ENCODE measurements at regions not wholly inside any gene's neighbourhood (a gene's known extent, or its start where the extent isn't known, plus 50 kb on each side); places are given as distances from the start of the nearest gene placed in this dataset.
"Not testable (repeated sequence)": the region's sequence is repeated elsewhere in the genome, so short reads cannot be mapped to it uniquely, and the experiment has no call there.

GRCh38 chr19:13712767-13713201 lies 51.5 kb upstream of the MRI1 start:
- H3K4me1 Mint-ChIP-seq = peaks cover 0 to 2% (median 0%) of the 10 kb centered on the region in 3 donors
- H3K9me3 Mint-ChIP-seq = peaks cover 0 to 12% (median 10%) of the 10 kb centered on the region in 3 donors
- H3K36me3 Mint-ChIP-seq = no peaks in the 10 kb centered on the region
- no peak overlapping the region for H3K27ac Mint-ChIP-seq
- H3K27me3 Mint-ChIP-seq = peaks cover 17% of the 10 kb centered on the region
- H3K4me3 Mint-ChIP-seq = no peak overlapping the region

GRCh38 chr19:13707915-13708314 lies 56.4 kb upstream of the MRI1 start:
- Mint-ChIP-seq H3K27ac (no peak overlapping the region), H3K36me3 (no peaks in the 10 kb centered on the region), H3K4me1 (no peaks in the 10 kb centered on the region), H3K9me3 (peaks cover 0 to 6% (median 5%) of the 10 kb centered on the region in 3 donors), H3K4me3 (no peak overlapping the region), H3K27me3 (peaks cover 13% of the 10 kb centered on the region)

DNA sequence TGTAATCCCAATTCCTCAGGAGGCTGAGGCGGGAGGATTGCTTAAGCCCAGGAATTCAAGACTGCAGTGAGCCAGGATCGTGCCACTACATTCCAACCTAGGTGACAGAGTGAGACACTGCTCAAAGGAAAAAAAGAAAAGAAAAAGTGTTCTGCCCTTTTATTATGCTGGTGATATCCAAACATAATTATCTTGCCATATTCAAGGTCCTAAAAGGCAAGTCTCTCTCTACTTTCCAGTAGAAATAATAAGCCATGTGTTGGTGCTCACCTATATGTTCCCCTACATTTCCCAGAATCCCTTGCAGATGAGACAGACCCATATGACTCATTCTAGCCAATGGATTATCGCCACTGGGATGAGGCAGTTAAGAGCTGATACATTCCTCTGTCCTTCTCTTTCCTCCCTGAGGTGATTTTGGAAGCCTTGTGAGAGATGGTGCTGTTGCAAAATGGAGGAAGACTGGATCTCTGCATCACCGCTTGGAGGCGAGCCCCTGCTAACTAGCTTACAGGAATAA lies 58.3 kb upstream of the MRI1 start:
- H3K36me3 Mint-ChIP-seq = peaks cover 2% of the 10 kb centered on the region
- no peak overlapping the region for H3K27ac Mint-ChIP-seq
- peaks cover 18% of the 10 kb centered on the region for H3K27me3 Mint-ChIP-seq
- H3K4me1 Mint-ChIP-seq = no peaks in the 10 kb centered on the region
- H3K4me3 Mint-ChIP-seq = no peak overlapping the region
- peaks cover 0 to 11% (median 5%) of the 10 kb centered on the region in 3 donors for H3K9me3 Mint-ChIP-seq

DNA sequence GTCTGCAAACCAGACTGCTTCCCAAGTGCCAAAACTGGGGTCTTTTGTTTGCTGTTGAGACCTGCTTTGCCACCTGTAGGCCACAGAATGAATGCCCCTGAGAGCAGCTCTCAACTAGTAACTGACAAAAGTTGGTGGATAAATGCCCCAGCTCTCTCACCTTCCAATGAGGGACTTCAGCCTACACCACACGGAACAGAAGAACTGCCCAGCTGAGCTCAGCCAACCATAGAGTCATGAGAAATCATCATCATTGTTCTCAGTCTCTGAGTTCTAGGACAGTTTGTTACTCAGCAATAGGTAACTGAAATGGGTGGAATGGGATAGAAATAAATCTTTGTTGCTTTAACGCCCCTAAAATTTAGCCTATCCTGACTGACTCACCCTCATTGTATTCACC lies 59.1 kb upstream of the MRI1 start:
- no peak overlapping the region for H3K27ac Mint-ChIP-seq
- H3K4me3 Mint-ChIP-seq = no peak overlapping the region

DNA sequence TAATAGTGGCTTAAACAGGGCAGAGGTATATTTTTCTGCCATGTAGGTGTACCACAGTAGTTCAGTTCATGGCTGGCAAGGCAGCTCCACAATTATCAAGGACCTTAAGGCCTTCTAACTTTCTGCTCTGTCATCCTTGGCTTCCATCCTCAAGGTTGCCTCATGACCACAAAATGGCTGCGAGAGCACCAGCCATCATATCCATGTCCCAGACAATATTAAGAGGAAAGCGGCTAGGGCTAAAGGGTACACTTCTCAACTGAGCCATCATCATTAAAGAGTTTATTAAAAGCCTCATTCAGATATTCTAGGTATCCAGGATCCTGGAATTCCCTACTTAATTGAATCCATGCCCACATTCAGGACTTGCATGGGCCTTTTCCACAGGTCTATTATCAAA lies 62.7 kb upstream of the MRI1 start:
- Mint-ChIP-seq H3K9me3 (peaks cover 0 to 11% (median 5%) of the 10 kb centered on the region in 3 donors), H3K36me3 (peaks cover 2% of the 10 kb centered on the region), H3K27me3 (peaks cover 19% of the 10 kb centered on the region), H3K4me1 (no peaks in the 10 kb centered on the region), H3K4me3 (no peak overlapping the region), H3K27ac (no peak overlapping the region)

More for the DNA sequence above, 59.1 kb upstream of the MRI1 start:
- Mint-ChIP-seq H3K9me3 (peaks cover 0 to 11% (median 5%) of the 10 kb centered on the region in 3 donors), H3K36me3 (peaks cover 2% of the 10 kb centered on the region), H3K4me1 (no peaks in the 10 kb centered on the region), H3K27me3 (peaks cover 19% of the 10 kb centered on the region)

DNA sequence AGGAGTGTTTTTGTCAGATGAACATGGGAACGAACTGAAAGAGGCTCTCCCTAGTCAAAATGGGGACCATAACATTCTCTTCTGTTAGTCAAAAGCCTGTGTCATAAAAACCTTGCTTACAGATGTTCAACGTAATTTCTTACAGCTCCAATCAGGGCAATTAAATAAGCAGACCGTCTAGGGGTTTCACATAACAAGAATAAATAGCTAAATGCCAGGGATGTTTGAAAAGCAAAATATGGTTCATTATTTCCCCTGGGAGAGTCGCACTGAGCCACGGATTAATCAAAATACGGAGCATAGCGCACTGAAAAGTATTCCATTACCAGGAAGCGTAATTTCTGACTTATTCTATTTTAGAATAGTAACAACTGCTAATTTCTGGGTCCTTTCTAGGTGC lies 63.7 kb upstream of the MRI1 start:
- no peak overlapping the region for H3K4me3 Mint-ChIP-seq
- H3K9me3 Mint-ChIP-seq = peaks cover 0 to 5% (median 0%) of the 10 kb centered on the region in 3 donors
- H3K4me1 Mint-ChIP-seq = no peaks in the 10 kb centered on the region
- peaks cover 17% of the 10 kb centered on the region for H3K27me3 Mint-ChIP-seq
- H3K36me3 Mint-ChIP-seq = peaks cover 2% of the 10 kb centered on the region
- H3K27ac Mint-ChIP-seq = no peak overlapping the region

- H3K4me1 Mint-ChIP-seq = no peaks in the 10 kb centered on the region
- peaks cover 17% of the 10 kb centered on the region for H3K27me3 Mint-ChIP-seq
- no peak overlapping the region for H3K27ac Mint-ChIP-seq
- no peak overlapping the region for H3K4me3 Mint-ChIP-seq
- peaks cover 0 to 5% (median 0%) of the 10 kb centered on the region in 3 donors for H3K9me3 Mint-ChIP-seq
- H3K36me3 Mint-ChIP-seq = peaks cover 2% of the 10 kb centered on the region
These were observed 64.5 kb upstream of the MRI1 start for GRCh38 chr19:13699786-13700185.

- Mint-ChIP-seq H3K4me1 (no peaks in the 10 kb centered on the region), H3K27ac (no peak overlapping the region), H3K4me3 (no peak overlapping the region), H3K27me3 (peaks cover 17% of the 10 kb centered on the region), H3K36me3 (peaks cover 2% of the 10 kb centered on the region), H3K9me3 (peaks cover 0 to 5% (median 0%) of the 10 kb centered on the region in 3 donors)
These were observed 67.5 kb upstream of the MRI1 start for GRCh38 chr19:13696839-13697238.

- peaks cover 16% of the 10 kb centered on the region for H3K27me3 Mint-ChIP-seq
- no peak overlapping the region for H3K4me3 Mint-ChIP-seq
- H3K27ac Mint-ChIP-seq = no peak overlapping the region
- peaks cover 0 to 4% (median 0%) of the 10 kb centered on the region in 3 donors for H3K9me3 Mint-ChIP-seq
- H3K36me3 Mint-ChIP-seq = no peaks in the 10 kb centered on the region
- H3K4me1 Mint-ChIP-seq = no peaks in the 10 kb centered on the region
These were observed 70.4 kb upstream of the MRI1 start for GRCh38 chr19:13693889-13694288.

- H3K36me3 Mint-ChIP-seq = no peaks in the 10 kb centered on the region
- peaks cover 0 to 4% (median 0%) of the 10 kb centered on the region in 3 donors for H3K9me3 Mint-ChIP-seq
- H3K27me3 Mint-ChIP-seq = peaks cover 15% of the 10 kb centered on the region
- H3K4me1 Mint-ChIP-seq = no peaks in the 10 kb centered on the region
- no peak overlapping the region for H3K4me3 Mint-ChIP-seq
- H3K27ac Mint-ChIP-seq = no peak overlapping the region
These were observed 72.5 kb upstream of the MRI1 start for GRCh38 chr19:13691569-13692435.

DNA sequence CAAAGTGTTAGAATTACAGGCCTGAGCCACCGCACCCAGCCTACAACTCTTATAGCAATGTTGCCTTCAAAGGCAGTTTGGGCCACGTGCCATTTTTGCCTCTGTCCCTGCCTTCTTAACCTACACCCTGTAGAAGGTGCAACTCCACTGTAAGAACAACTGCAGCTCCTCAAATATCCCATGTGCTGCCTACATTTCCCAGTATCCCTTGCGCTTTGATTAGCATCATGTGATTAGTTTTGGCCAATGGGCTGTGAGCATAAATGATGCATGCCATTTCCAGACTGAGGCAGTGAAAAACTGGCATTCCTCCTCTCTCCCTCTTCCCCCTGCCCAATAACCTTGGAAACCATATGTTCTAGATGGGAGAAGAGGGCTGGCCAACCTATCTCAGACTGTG lies 75.2 kb upstream of the MRI1 start:
- Mint-ChIP-seq H3K36me3 (no peaks in the 10 kb centered on the region), H3K27ac (no peak overlapping the region), H3K9me3 (peaks cover 0 to 4% (median 0%) of the 10 kb centered on the region in 3 donors), H3K27me3 (peaks cover 20% of the 10 kb centered on the region), H3K4me1 (no peaks in the 10 kb centered on the region), H3K4me3 (no peak overlapping the region)

DNA sequence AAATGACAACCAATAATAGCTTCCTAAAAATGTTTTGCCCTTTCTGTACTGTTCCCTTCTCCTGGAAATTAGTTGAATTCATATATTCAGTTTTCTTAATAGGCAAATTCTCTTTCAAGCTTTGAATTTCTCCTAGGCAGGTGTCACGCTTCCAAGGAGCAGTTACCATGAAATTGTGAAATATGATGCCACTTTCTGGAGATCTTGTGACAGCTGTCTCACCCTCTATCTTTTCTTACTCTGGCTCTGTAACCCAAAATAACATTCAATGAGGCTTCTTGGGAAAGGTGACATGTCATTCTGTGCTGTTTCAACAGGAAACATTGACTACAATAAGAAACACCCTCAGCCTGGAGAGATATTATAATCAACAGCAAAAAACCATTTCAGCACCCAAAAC lies 80.3 kb upstream of the MRI1 start:
- H3K4me3 Mint-ChIP-seq = no peak overlapping the region
- H3K27ac Mint-ChIP-seq = no peak overlapping the region
- peaks cover 5 to 7% (median 6%) of the 10 kb centered on the region in 3 donors for H3K9me3 Mint-ChIP-seq
- H3K27me3 Mint-ChIP-seq = peaks cover 12% of the 10 kb centered on the region
- peaks cover under 1% of the 10 kb centered on the region for H3K36me3 Mint-ChIP-seq
- H3K4me1 Mint-ChIP-seq = no peaks in the 10 kb centered on the region

GRCh38 chr19:13681509-13681908 lies 82.8 kb upstream of the MRI1 start:
- no peaks in the 10 kb centered on the region for H3K4me1 Mint-ChIP-seq
- H3K36me3 Mint-ChIP-seq = peaks cover 3% of the 10 kb centered on the region
- no peak overlapping the region for H3K27ac Mint-ChIP-seq
- H3K9me3 Mint-ChIP-seq = peaks cover 5 to 15% (median 12%) of the 10 kb centered on the region in 3 donors
- peaks cover 14% of the 10 kb centered on the region for H3K27me3 Mint-ChIP-seq
- H3K4me3 Mint-ChIP-seq = no peak overlapping the region

GRCh38 chr19:13680708-13681360 lies 83.5 kb upstream of the MRI1 start:
- peaks cover 5 to 16% (median 15%) of the 10 kb centered on the region in 3 donors for H3K9me3 Mint-ChIP-seq
- H3K36me3 Mint-ChIP-seq, H3K27ac Mint-ChIP-seq: not testable (repeated sequence)

DNA sequence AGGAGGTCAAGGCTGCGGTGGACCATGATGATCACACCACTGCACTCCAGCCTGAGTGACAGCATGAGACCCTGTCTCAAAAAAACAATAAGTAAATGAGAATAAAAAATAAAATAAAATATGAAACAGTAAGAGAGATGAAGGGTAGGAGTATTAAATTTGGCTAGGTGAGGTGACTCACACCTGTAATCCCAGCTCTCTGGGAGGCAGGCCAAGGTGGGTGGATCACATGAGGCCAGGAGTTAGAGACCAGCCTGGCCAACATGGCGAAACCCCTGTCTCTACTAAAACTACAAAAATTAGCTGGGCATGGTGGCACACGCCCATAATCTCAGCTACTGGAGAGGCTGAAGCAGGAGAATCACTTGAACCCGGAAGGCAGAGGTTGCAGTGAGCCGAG lies 87.4 kb upstream of the MRI1 start:
- not testable (repeated sequence) for H3K27me3 Mint-ChIP-seq, H3K4me1 Mint-ChIP-seq, H3K4me3 Mint-ChIP-seq, H3K27ac Mint-ChIP-seq, H3K36me3 Mint-ChIP-seq
- H3K9me3 Mint-ChIP-seq = peaks cover 8 to 34% (median 24%) of the 10 kb centered on the region in 3 donors

More at GRCh38 chr19:13680708-13681360, 83.5 kb upstream of the MRI1 start:
- not testable (repeated sequence) for H3K4me1 Mint-ChIP-seq, H3K4me3 Mint-ChIP-seq
- H3K27me3 Mint-ChIP-seq = peaks cover 13% of the 10 kb centered on the region

All from IgD-negative memory B cell (primary cell).